ENCODE measurements at regions not wholly inside any gene's neighbourhood (a gene's known extent, or its start where the extent isn't known, plus 50 kb on each side); places are given as distances from the start of the nearest gene placed in this dataset.
A peak's percentile ranks its signal among the peaks of the same experiment; 100 is the strongest.

GRCh38 chr2:126399001-126399400 lies 257.0 kb upstream of the GYPC start:
- POLR2A ChIA-PET: no interaction called here
- peak; percentile 63 for ATAC-seq (ENCODE audit: low read depth)
- peak; percentile 26 for DNase-seq
- no peaks in the 10 kb centered on the region for H3K36me3 Mint-ChIP-seq
- H3K4me1 Mint-ChIP-seq: no peaks in the 10 kb centered on the region
- peaks cover 1% of the 10 kb centered on the region for H3K9me3 Mint-ChIP-seq
- no peak overlapping the region for H3K27ac Mint-ChIP-seq
- peaks cover 19% of the 10 kb centered on the region for H3K27me3 Mint-ChIP-seq
- H3K4me3 Mint-ChIP-seq: no peak overlapping the region

DNA sequence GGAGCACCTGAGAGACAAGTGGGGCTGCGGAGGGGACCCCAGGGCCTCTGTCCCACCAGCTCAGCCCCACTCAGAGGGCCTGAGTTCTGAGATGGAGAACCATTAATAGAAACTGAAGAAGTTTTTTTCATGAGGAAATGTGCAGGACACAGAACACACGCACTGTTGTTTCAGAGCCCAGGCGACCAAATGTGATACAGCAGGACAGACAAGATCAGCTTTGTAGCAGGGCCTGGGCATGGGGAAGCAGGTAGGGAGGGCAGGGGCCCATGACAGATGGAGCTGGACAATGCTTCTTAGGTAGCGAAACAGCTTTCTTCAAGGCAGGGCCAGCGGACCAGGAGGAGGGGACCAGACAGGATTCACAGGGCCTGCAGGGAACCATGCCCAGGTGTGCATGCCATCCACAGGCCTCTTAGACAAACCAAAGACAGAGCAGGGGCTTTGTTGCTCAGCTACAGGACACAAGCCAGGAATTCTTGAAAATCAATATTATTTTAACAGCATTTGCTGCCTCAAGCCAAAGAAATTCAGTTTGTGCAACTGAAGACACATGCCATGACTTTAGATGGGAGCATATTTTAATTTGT lies 252.8 kb upstream of the GYPC start:
- H3K36me3 Mint-ChIP-seq: no peaks in the 10 kb centered on the region
- DNase-seq (no peak), ATAC-seq (ENCODE audit: low read depth) (no peak)
- H3K27me3 Mint-ChIP-seq: peaks cover 6% of the 10 kb centered on the region
- no peaks in the 10 kb centered on the region for H3K4me1 Mint-ChIP-seq
- no peak overlapping the region for H3K27ac Mint-ChIP-seq
- H3K9me3 Mint-ChIP-seq: no peaks in the 10 kb centered on the region
- POLR2A ChIA-PET: no interaction called here
- no peak overlapping the region for H3K4me3 Mint-ChIP-seq

DNA sequence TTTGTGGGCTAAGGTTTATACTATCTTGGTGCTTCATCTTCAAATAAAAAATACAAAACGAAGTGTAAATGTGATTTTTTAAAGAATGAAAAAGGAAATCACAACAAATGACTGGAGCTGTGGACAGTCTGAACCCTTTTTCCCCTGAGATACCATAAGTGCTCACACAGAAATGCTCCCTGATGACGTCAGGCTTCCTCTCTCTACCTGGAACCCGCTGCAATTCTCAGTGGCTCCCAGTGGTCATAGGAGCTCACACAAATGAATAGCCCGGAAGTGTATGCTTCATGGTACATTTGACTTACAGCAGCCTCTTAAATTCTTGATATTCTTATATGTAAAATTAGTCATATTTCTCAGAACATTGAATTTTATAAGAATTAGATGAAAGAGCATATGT lies 249.7 kb upstream of the GYPC start:
- Mint-ChIP-seq H3K4me3 (no peak overlapping the region), H3K36me3 (no peaks in the 10 kb centered on the region), H3K4me1 (no peaks in the 10 kb centered on the region), H3K27me3 (peaks cover 8% of the 10 kb centered on the region), H3K9me3 (no peaks in the 10 kb centered on the region), H3K27ac (no peak overlapping the region)
- POLR2A ChIA-PET: no interaction called here
- DNase-seq: no peak
- ATAC-seq (ENCODE audit: low read depth): no peak

DNA sequence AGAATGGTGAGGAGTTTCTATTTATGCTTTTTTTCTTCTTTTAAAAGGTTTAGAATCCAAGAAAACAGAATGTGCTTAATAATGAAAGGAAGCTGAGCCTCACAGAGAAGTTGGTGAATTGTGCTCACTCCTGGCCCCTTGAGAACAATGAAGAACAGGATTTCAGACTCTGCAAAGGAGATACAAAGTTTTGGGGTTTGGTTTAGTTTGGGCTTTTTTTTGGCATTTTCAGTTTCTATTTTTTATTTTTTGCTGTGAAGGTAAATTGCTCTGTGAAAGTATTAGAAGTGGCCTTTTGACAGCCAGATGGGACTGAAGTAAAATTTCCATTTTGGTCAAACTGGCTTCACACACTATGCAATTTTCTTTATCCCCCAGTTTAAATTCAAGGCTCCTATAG lies 247.3 kb upstream of the GYPC start:
- H3K27ac Mint-ChIP-seq: no peak overlapping the region
- peaks cover 8% of the 10 kb centered on the region for H3K27me3 Mint-ChIP-seq
- peaks cover 11% of the 10 kb centered on the region for H3K4me1 Mint-ChIP-seq
- peaks cover 1% of the 10 kb centered on the region for H3K9me3 Mint-ChIP-seq
- peaks cover 2% of the 10 kb centered on the region for H3K36me3 Mint-ChIP-seq
- DNase-seq: no peak
- POLR2A ChIA-PET: no interaction called here
- no peak overlapping the region for H3K4me3 Mint-ChIP-seq
- no peak for ATAC-seq (ENCODE audit: low read depth)

- no peak for ATAC-seq (ENCODE audit: low read depth)
- POLR2A ChIA-PET: no interaction called here
- no peak overlapping the region for H3K4me3 Mint-ChIP-seq
- H3K9me3 Mint-ChIP-seq: peaks cover 4% of the 10 kb centered on the region
- H3K36me3 Mint-ChIP-seq: peaks cover 5% of the 10 kb centered on the region
- peaks cover 12% of the 10 kb centered on the region for H3K4me1 Mint-ChIP-seq
- no peak for DNase-seq
- H3K27ac Mint-ChIP-seq: no peak overlapping the region
- H3K27me3 Mint-ChIP-seq: peaks cover 6% of the 10 kb centered on the region
These were observed 246.1 kb upstream of the GYPC start for GRCh38 chr2:126409850-126410249.

- Mint-ChIP-seq H3K27me3 (peaks cover 4% of the 10 kb centered on the region), H3K4me1 (peaks cover 12% of the 10 kb centered on the region), H3K4me3 (peak overlapping the region; percentile 64), H3K27ac (peak overlapping the region; percentile 78), H3K9me3 (peaks cover 7% of the 10 kb centered on the region), H3K36me3 (peaks cover 5% of the 10 kb centered on the region)
- ATAC-seq (ENCODE audit: low read depth) (peak; percentile 91), DNase-seq (no peak)
- POLR2A ChIA-PET: no interaction called here
These were observed 242.9 kb upstream of the GYPC start for GRCh38 chr2:126413079-126413478.

GRCh38 chr2:126419403-126419802 lies 236.6 kb upstream of the GYPC start:
- Mint-ChIP-seq H3K36me3 (peaks cover 2% of the 10 kb centered on the region), H3K4me3 (no peak overlapping the region), H3K27ac (no peak overlapping the region), H3K9me3 (peaks cover 15% of the 10 kb centered on the region), H3K4me1 (no peaks in the 10 kb centered on the region), H3K27me3 (peaks cover 3% of the 10 kb centered on the region)
- DNase-seq (no peak), ATAC-seq (ENCODE audit: low read depth) (no peak)
- POLR2A ChIA-PET: no interaction called here

GRCh38 chr2:126425943-126426342 lies 230.0 kb upstream of the GYPC start:
- H3K9me3 Mint-ChIP-seq: peaks cover 1% of the 10 kb centered on the region
- POLR2A ChIA-PET: no interaction called here
- H3K4me3 Mint-ChIP-seq: no peak overlapping the region
- ATAC-seq (ENCODE audit: low read depth) (no peak), DNase-seq (no peak)
- H3K4me1 Mint-ChIP-seq: no peaks in the 10 kb centered on the region
- peaks cover 8% of the 10 kb centered on the region for H3K27me3 Mint-ChIP-seq
- H3K27ac Mint-ChIP-seq: no peak overlapping the region
- H3K36me3 Mint-ChIP-seq: no peaks in the 10 kb centered on the region

DNA sequence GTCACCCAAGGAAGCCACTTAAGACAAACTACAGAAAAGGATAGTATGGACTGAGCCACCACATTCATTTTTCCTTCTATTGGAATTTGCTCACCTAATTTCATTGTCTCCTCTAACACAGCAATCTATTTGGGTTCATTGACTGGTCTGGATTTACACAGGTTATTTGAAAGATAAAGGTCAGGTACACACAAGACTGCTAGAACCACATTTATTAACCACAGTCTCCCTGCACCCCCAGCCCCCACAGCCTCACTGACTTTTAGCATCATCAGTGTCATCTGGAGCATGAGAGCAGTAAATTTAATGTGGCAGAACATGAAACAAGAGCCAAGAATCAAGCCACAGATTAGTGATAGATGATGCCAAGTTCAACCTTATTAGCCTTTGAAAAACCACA lies 226.9 kb upstream of the GYPC start:
- no peak overlapping the region for H3K27ac Mint-ChIP-seq
- no peaks in the 10 kb centered on the region for H3K4me1 Mint-ChIP-seq
- peaks cover 1% of the 10 kb centered on the region for H3K9me3 Mint-ChIP-seq
- no peak for ATAC-seq (ENCODE audit: low read depth)
- peaks cover 5% of the 10 kb centered on the region for H3K27me3 Mint-ChIP-seq
- no peak overlapping the region for H3K4me3 Mint-ChIP-seq
- DNase-seq: no peak
- no peaks in the 10 kb centered on the region for H3K36me3 Mint-ChIP-seq
- POLR2A ChIA-PET: no interaction called here

DNA sequence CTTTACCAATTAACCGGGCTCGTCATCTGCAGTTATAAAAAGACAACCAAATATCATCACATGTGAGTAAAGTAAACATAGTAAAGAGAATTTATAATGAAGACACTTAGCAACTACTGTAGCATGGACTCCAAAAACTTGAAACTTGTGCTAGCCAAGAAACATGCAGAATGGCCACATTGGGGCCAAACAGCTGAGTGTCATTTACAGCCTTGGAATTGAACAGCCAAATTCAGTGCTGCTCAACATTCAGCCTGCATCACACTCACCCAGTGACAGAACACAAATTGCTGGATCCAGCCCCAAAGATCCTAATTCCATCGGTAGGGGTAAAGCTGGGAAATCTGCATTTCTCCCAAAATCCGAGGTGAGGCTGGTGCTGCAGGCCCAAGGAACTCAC lies 224.8 kb upstream of the GYPC start:
- Mint-ChIP-seq H3K4me3 (no peak overlapping the region), H3K27ac (no peak overlapping the region), H3K9me3 (no peaks in the 10 kb centered on the region), H3K4me1 (no peaks in the 10 kb centered on the region), H3K27me3 (peaks cover 8% of the 10 kb centered on the region), H3K36me3 (no peaks in the 10 kb centered on the region)
- POLR2A ChIA-PET: no interaction called here
- ATAC-seq (ENCODE audit: low read depth) (no peak), DNase-seq (no peak)

- Mint-ChIP-seq H3K27me3 (peaks cover 12% of the 10 kb centered on the region), H3K27ac (no peak overlapping the region), H3K9me3 (no peaks in the 10 kb centered on the region), H3K4me3 (no peak overlapping the region), H3K4me1 (no peaks in the 10 kb centered on the region), H3K36me3 (no peaks in the 10 kb centered on the region)
- POLR2A ChIA-PET: no interaction called here
- DNase-seq (no peak), ATAC-seq (ENCODE audit: low read depth) (no peak)
These were observed 219.5 kb upstream of the GYPC start for GRCh38 chr2:126436411-126436810.

- Mint-ChIP-seq H3K36me3 (no peaks in the 10 kb centered on the region), H3K9me3 (no peaks in the 10 kb centered on the region), H3K27me3 (peaks cover 13% of the 10 kb centered on the region), H3K27ac (no peak overlapping the region), H3K4me3 (no peak overlapping the region), H3K4me1 (no peaks in the 10 kb centered on the region)
- DNase-seq (no peak), ATAC-seq (ENCODE audit: low read depth) (no peak)
- POLR2A ChIA-PET: no interaction called here
These were observed 218.9 kb upstream of the GYPC start for GRCh38 chr2:126437016-126437415.

GRCh38 chr2:126444512-126444911 lies 211.4 kb upstream of the GYPC start:
- H3K4me3 Mint-ChIP-seq: no peak overlapping the region
- H3K36me3 Mint-ChIP-seq: no peaks in the 10 kb centered on the region
- ATAC-seq (ENCODE audit: low read depth) (no peak), DNase-seq (no peak)
- H3K27me3 Mint-ChIP-seq: peaks cover 11% of the 10 kb centered on the region
- no peaks in the 10 kb centered on the region for H3K9me3 Mint-ChIP-seq
- H3K4me1 Mint-ChIP-seq: no peaks in the 10 kb centered on the region
- H3K27ac Mint-ChIP-seq: no peak overlapping the region
- POLR2A ChIA-PET: no interaction called here

DNA sequence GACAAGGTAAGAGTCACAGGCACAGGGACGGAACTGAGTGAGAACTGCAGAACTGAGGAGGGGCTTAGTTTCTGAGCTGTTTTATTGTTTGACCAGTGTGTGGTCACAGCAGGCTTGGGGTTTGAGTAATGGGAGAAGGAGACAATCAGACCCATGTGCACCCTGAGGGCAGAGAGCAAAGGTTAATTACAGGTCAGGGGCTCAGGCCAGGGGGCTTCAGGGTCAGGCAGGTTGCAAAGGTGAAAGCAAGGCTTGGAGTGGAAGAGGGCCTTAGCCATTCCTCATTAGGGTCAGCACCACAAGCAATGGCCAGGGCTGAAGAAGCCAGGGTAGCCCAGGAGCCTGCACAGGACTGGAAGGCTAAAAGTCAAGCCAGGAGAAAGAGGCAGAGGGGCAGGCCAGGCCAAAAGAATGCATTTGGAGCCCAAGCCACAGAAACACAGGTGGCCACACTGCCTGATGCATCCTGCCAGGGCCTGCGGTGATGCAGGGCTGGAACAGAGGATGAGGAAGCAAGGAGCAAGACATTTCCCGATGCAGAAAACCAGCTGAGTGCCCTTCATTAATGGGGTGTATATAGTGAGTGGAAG lies 209.8 kb upstream of the GYPC start:
- Mint-ChIP-seq H3K9me3 (no peaks in the 10 kb centered on the region), H3K4me1 (no peaks in the 10 kb centered on the region), H3K36me3 (no peaks in the 10 kb centered on the region), H3K27me3 (peaks cover 8% of the 10 kb centered on the region), H3K27ac (no peak overlapping the region), H3K4me3 (no peak overlapping the region)
- no peak for DNase-seq
- POLR2A ChIA-PET: no interaction called here
- no peak for ATAC-seq (ENCODE audit: low read depth)

DNA sequence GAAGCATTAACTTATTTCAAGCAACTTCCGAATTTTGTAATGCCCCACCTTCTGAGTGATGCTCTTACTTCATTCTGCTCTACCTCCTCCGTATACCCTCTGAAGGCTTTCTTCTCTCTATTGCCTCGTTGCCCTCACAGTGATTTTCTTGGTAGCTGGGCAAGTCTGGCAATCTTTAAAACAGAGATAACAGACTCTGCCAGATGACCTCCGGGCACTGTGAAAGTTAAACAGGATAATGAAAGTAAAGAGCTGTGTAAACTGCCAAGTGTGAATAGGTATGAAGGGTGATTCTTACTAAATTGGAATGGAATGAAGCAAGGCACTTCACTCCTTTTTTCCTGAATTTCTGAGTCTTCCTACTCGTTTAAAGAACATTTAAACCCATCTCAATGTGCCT lies 207.3 kb upstream of the GYPC start:
- Mint-ChIP-seq H3K27me3 (peaks cover 5% of the 10 kb centered on the region), H3K36me3 (no peaks in the 10 kb centered on the region), H3K9me3 (no peaks in the 10 kb centered on the region), H3K4me3 (no peak overlapping the region), H3K27ac (no peak overlapping the region), H3K4me1 (no peaks in the 10 kb centered on the region)
- POLR2A ChIA-PET: no interaction called here
- ATAC-seq (ENCODE audit: low read depth): no peak
- DNase-seq: no peak

Data from activated naive CD8-positive, alpha-beta T cell treated with anti-CD3 and anti-CD28 coated beads, Interleukin-2, amount 10 ng/mL, durations not matched to agents 7 days and 5 days (primary cell).